IMR-90 (cell line): ENCODE measurements at regions not wholly inside any gene's neighbourhood (a gene's known extent, or its start where the extent isn't known, plus 50 kb on each side); places are given as distances from the start of the nearest gene placed in this dataset.

ENCODE experiments used
- RCOR1 ChIP-seq: IDR thresholded peaks from 2 replicates; pipeline ENCODE4 v1.6.1; 2012; ENCODE audit warnings: mild to moderate bottlenecking, low read length, improper control_type of control experiment; ENCODE audit not compliant: insufficient replicate concordance
- TF ChIP-seq, protein P1 (sequence below): fragments of 150-350 bp; IDR thresholded peaks from 2 replicates; pipeline ENCODE4 v1.6.1; 2017; ENCODE audit warnings: mild to moderate bottlenecking, antibody characterized with exemption, low read length, low read depth

DNA sequence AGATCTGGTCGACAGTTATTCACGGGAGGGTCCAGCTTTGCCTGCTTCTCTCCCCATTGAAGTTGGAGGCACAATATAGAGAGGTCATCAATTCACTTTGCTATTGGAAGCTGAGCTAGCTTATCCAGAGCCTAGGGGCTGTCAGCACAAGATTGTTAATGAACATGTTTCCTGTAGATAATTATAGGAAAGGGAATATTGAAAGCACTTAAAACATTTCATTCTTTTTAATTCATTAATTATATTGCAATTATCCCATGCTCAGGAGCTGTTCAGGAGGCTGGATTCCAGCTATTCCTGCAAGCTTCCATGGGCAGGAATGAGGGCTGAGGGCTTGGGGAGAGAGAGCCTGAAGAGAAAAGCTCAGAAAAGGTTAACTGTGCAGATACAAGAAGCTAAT lies 153.1 kb upstream of the BRINP1 start:
- TF ChIP-seq RCOR1 = no peak
- TF ChIP-seq, protein P1, sequence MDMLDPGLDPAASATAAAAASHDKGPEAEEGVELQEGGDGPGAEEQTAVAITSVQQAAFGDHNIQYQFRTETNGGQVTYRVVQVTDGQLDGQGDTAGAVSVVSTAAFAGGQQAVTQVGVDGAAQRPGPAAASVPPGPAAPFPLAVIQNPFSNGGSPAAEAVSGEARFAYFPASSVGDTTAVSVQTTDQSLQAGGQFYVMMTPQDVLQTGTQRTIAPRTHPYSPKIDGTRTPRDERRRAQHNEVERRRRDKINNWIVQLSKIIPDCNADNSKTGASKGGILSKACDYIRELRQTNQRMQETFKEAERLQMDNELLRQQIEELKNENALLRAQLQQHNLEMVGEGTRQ = no peak
